HEK293 (cell line): ENCODE measurements at regions not wholly inside any gene's neighbourhood (a gene's known extent, or its start where the extent isn't known, plus 50 kb on each side); places are given as distances from the start of the nearest gene placed in this dataset.

Experiments used
- CTCF ChIA-PET: fragments of 350-600 bp; formaldehyde crosslinking; extraction: SDS; loops from one replicate; lab custom pipeline; 2021; ENCODE audit warnings: antibody characterized with exemption; lab: Yijun Ruan, JAX
- POLR2A ChIA-PET: fragments of 300-600 bp; formaldehyde crosslinking; extraction: SDS; loops from one replicate; lab custom pipeline; 2020; ENCODE audit warnings: antibody characterized with exemption, inconsistent platforms; lab: Yijun Ruan, JAX
- H3K27ac ChIP-seq: fragments of 200-500 bp; sonication (Bioruptor generic); 2 replicates; pipeline ENCODE4 v1.5.1; 2014; ENCODE audit warnings: low read depth, low read length, control low read depth, inconsistent platforms; ENCODE audit errors: extremely low read depth
- H3K36me3 ChIP-seq, 2 experiments: fragments of 200-500 bp in 1 of 2; sonication (Bioruptor generic) in 1 of 2; 1 replicate in 1 of 2; 2 replicates in 1 of 2; pipeline ENCODE4 v1.5.1; 2014 to 2017; ENCODE audit warnings: inconsistent platforms in 2 of 2, low read length in 2 of 2; ENCODE audit not compliant: control insufficient read depth in 2 of 2, insufficient read depth in 1 of 2
- H3K4me1 ChIP-seq: fragments of 200-500 bp; sonication (Bioruptor generic); 2 replicates; pipeline ENCODE4 v1.5.1; 2014; ENCODE audit warnings: mild to moderate bottlenecking, low read length, inconsistent platforms; ENCODE audit not compliant: control insufficient read depth, insufficient read depth
- H3K4me3 ChIP-seq: 2 replicates; pipeline ENCODE4 v1.5.1; 2011; ENCODE audit warnings: low read depth, mild to moderate bottlenecking, control low read depth, low read length, moderate library complexity
- H3K9me3 ChIP-seq: fragments of 200-500 bp; sonication (Bioruptor generic); 2 replicates; pipeline ENCODE4 v1.5.1; 2014; ENCODE audit warnings: low read depth, low read length, inconsistent platforms; ENCODE audit not compliant: control insufficient read depth, insufficient read depth
- HOXA7 ChIP-seq: sonication (generic); formaldehyde crosslinking; IDR thresholded peaks from 2 replicates; pipeline ENCODE4 v1.8.1; 2022; ENCODE audit warnings: missing genetic modification reagents, borderline replicate concordance
- HOXC10 ChIP-seq: sonication (generic); formaldehyde crosslinking; IDR thresholded peaks from 2 replicates; pipeline ENCODE4 v1.8.1; 2023; ENCODE audit warnings: mild to moderate bottlenecking, missing genetic modification reagents
- PRDM1 ChIP-seq: fragments of 450-650 bp; formaldehyde crosslinking; IDR thresholded peaks from 2 replicates; pipeline ENCODE4; 2016; ENCODE audit warnings: missing biosample characterization, missing genetic modification characterization
- RBAK ChIP-seq: fragments of 450-650 bp; formaldehyde crosslinking; IDR thresholded peaks from 2 replicates; pipeline ENCODE4 v1.5.1; 2016; ENCODE audit warnings: missing biosample characterization, missing genetic modification characterization
- YY2 ChIP-seq: fragments of 450-650 bp; formaldehyde crosslinking; IDR thresholded peaks from 2 replicates; pipeline ENCODE4 v1.5.1; 2016; ENCODE audit warnings: missing biosample characterization, missing genetic modification characterization
- ZFP41 ChIP-seq: fragments of 450-650 bp; formaldehyde crosslinking; IDR thresholded peaks from 2 replicates; pipeline ENCODE4 v1.5.1; 2016; ENCODE audit warnings: missing biosample characterization, missing genetic modification characterization, borderline replicate concordance
- ZNF112 ChIP-seq: fragments of 450-650 bp; formaldehyde crosslinking; IDR thresholded peaks from 2 replicates; pipeline ENCODE4 v1.5.0; 2017; ENCODE audit warnings: missing biosample characterization, missing genetic modification characterization
- ZNF121 ChIP-seq: fragments of 450-650 bp; formaldehyde crosslinking; IDR thresholded peaks from 2 replicates; pipeline ENCODE4 v1.5.1; 2016; ENCODE audit warnings: missing biosample characterization, missing genetic modification characterization
- ZNF157 ChIP-seq: fragments of 450-650 bp; formaldehyde crosslinking; IDR thresholded peaks from 2 replicates; pipeline ENCODE4 v1.5.1; 2016; ENCODE audit warnings: missing biosample characterization, missing genetic modification characterization
- ZNF600 ChIP-seq: fragments of 450-650 bp; formaldehyde crosslinking; IDR thresholded peaks from 2 replicates; pipeline ENCODE4 v1.5.1; 2016; ENCODE audit warnings: missing biosample characterization, missing genetic modification characterization
- ZNF677 ChIP-seq: fragments of 450-650 bp; IDR thresholded peaks from 2 replicates; pipeline ENCODE4 v1.5.0; 2018; ENCODE audit warnings: missing biosample characterization, mild to moderate bottlenecking, missing genetic modification characterization, moderate library complexity
- ZNF701 ChIP-seq: fragments of 450-650 bp; formaldehyde crosslinking; IDR thresholded peaks from 2 replicates; pipeline ENCODE4 v1.5.1; 2016; ENCODE audit warnings: missing biosample characterization, missing genetic modification characterization
- ZNF747 ChIP-seq: fragments of 450-650 bp; formaldehyde crosslinking; IDR thresholded peaks from 2 replicates; pipeline ENCODE4 v1.5.1; 2016; ENCODE audit warnings: missing biosample characterization, missing genetic modification characterization
- ZNF76 ChIP-seq: fragments of 450-650 bp; formaldehyde crosslinking; IDR thresholded peaks from 2 replicates; pipeline ENCODE4; 2016; ENCODE audit warnings: low read depth, missing biosample characterization, missing genetic modification characterization, borderline replicate concordance
- TF ChIP-seq, protein P1 (sequence below): fragments of 450-650 bp; formaldehyde crosslinking; optimal IDR thresholded peaks from 2 replicates; pipeline ENCODE3; 2016; ENCODE audit warnings: missing biosample characterization, mild to moderate bottlenecking, missing genetic modification characterization
- TF ChIP-seq, protein P2 (sequence below): fragments of 450-650 bp; formaldehyde crosslinking; IDR thresholded peaks from 2 replicates; pipeline ENCODE4 v1.5.1; 2016; ENCODE audit warnings: missing biosample characterization, missing genetic modification characterization, low read depth
- TF ChIP-seq, protein P3 (sequence below): fragments of 450-650 bp; formaldehyde crosslinking; IDR thresholded peaks from 2 replicates; pipeline ENCODE4 v1.5.1; 2016; ENCODE audit warnings: missing biosample characterization, missing genetic modification characterization
- TF ChIP-seq, protein P4 (sequence below): fragments of 450-650 bp; formaldehyde crosslinking; IDR thresholded peaks from 2 replicates; pipeline ENCODE4 v1.5.1; 2016; ENCODE audit warnings: missing biosample characterization, missing genetic modification characterization
- TF ChIP-seq, protein P5 (sequence below): fragments of 450-650 bp; formaldehyde crosslinking; IDR thresholded peaks from 2 replicates; pipeline ENCODE4 v1.5.1; 2017; ENCODE audit warnings: missing biosample characterization, missing genetic modification characterization

DNA sequence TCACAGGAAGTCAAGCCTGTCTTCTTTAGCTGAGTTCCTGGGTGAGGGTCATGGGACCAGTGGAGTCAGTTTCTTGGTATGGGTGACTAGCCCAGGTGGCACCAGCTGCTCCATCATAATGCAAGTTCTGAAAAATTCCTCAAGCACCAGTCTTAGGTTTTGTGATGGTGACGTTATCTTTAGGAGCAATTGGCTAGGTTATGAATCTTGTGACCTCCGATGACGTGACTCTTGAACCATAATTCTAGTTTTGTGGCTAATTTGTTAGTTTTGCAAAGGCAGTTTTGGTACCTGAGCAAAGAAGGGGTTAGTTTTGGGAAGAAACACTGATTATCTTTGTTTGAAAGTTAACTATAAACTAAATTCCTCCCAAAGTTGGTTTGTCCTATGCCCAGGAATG is 608.4 kb downstream of the VGLL3 start:
- no peaks in the 10 kb centered on the region for H3K9me3 ChIP-seq
- TF ChIP-seq ZNF747 (tag by site-specific recombination) (no peak), ZNF157 (tag by site-specific recombination) (no peak), PRDM1 (tag by site-specific recombination) (no peak), ZNF76 (tag by site-specific recombination) (no peak), ZNF121 (no peak), ZNF701 (tag by site-specific recombination) (no peak), HOXA7 (no peak), ZNF112 (tag by site-specific recombination) (no peak), ZNF600 (no peak), YY2 (tag by site-specific recombination) (no peak), ZNF677 (tag by site-specific recombination) (no peak), ZFP41 (tag by site-specific recombination) (no peak), HOXC10 (no peak)
- TF ChIP-seq, protein P1, sequence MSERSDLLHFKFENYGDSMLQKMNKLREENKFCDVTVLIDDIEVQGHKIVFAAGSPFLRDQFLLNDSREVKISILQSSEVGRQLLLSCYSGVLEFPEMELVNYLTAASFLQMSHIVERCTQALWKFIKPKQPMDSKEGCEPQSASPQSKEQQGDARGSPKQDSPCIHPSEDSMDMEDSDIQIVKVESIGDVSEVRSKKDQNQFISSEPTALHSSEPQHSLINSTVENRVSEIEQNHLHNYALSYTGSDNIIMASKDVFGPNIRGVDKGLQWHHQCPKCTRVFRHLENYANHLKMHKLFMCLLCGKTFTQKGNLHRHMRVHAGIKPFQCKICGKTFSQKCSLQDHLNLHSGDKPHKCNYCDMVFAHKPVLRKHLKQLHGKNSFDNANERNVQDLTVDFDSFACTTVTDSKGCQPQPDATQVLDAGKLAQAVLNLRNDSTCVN = no peak
- TF ChIP-seq, protein P2, sequence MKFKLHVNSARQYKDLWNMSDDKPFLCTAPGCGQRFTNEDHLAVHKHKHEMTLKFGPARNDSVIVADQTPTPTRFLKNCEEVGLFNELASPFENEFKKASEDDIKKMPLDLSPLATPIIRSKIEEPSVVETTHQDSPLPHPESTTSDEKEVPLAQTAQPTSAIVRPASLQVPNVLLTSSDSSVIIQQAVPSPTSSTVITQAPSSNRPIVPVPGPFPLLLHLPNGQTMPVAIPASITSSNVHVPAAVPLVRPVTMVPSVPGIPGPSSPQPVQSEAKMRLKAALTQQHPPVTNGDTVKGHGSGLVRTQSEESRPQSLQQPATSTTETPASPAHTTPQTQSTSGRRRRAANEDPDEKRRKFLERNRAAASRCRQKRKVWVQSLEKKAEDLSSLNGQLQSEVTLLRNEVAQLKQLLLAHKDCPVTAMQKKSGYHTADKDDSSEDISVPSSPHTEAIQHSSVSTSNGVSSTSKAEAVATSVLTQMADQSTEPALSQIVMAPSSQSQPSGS (tag by site-specific recombination) = no peak
- TF ChIP-seq, protein P3, sequence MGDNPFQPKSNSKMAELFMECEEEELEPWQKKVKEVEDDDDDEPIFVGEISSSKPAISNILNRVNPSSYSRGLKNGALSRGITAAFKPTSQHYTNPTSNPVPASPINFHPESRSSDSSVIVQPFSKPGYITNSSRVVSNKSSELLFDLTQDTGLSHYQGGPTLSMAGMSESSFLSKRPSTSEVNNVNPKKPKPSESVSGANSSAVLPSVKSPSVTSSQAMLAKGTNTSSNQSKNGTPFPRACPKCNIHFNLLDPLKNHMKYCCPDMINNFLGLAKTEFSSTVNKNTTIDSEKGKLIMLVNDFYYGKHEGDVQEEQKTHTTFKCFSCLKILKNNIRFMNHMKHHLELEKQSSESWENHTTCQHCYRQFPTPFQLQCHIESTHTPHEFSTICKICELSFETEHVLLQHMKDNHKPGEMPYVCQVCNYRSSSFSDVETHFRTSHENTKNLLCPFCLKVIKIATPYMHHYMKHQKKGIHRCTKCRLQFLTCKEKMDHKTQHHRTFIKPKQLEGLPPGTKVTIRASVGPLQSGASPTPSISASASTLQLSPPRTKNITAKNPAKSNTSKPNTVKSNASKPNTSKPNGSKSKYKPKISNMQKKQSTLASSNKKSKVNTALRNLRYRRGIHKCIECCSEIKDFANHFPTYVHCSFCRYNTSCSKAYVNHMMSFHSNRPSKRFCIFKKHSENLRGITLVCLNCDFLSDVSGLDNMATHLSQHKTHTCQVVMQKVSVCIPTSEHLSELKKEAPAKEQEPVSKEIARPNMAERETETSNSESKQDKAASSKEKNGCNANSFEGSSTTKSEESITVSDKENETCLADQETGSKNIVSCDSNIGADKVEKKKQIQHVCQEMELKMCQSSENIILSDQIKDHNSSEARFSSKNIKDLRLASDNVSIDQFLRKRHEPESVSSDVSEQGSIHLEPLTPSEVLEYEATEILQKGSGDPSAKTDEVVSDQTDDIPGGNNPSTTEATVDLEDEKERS (tag by site-specific recombination) = no peak
- TF ChIP-seq, protein P4, sequence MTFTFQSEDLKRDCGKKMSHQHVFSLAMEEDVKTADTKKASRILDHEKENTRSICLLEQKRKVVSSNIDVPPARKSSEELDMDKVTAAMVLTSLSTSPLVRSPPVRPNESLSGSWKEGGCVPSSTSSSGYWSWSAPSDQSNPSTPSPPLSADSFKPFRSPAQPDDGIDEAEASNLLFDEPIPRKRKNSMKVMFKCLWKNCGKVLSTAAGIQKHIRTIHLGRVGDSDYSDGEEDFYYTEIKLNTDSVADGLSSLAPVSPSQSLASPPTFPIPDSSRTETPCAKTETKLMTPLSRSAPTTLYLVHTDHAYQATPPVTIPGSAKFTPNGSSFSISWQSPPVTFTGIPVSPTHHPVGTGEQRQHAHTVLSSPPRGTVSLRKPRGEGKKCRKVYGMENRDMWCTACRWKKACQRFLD = no peak
- TF ChIP-seq, protein P5, sequence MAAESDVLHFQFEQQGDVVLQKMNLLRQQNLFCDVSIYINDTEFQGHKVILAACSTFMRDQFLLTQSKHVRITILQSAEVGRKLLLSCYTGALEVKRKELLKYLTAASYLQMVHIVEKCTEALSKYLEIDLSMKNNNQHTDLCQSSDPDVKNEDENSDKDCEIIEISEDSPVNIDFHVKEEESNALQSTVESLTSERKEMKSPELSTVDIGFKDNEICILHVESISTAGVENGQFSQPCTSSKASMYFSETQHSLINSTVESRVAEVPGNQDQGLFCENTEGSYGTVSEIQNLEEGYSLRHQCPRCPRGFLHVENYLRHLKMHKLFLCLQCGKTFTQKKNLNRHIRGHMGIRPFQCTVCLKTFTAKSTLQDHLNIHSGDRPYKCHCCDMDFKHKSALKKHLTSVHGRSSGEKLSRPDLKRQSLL (tag by site-specific recombination) = no peak
- CTCF ChIA-PET = no interaction called here
- no peak overlapping the region for H3K4me3 ChIP-seq
- H3K4me1 ChIP-seq = no peaks in the 10 kb centered on the region
- no peaks in the 10 kb centered on the region for H3K36me3 ChIP-seq
- no peak overlapping the region for H3K27ac ChIP-seq
- POLR2A ChIA-PET = no interaction called here

DNA sequence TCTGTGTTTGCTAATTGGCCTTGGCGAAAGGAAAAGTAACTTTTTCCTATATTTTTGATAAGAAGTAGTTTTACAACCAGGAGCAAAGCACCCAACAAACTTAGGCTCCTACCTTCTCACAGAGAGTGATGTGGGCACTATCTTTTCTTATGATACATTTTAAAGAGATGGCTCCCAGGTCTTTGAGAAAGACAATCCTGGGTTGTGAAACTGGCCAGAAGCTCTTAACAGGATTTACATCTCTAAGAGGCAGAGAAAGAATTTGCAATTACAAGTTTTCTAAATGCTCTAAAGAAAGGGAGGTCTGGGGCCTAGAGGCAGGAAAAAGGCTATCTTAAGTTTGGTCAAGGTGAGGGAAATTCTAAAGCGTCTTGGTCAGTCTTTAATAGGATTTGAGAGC is 609.7 kb downstream of the VGLL3 start:
- POLR2A ChIA-PET = no interaction called here
- TF ChIP-seq RBAK (tag by site-specific recombination) = no peak
- H3K4me1 ChIP-seq = no peaks in the 10 kb centered on the region
- H3K27ac ChIP-seq = no peak overlapping the region
- no peaks in the 10 kb centered on the region for H3K9me3 ChIP-seq
- CTCF ChIA-PET = no interaction called here
- H3K4me3 ChIP-seq = no peak overlapping the region
- no peaks in the 10 kb centered on the region for H3K36me3 ChIP-seq
